Stimulated activated naive CD8-positive, alpha-beta T cell treated with anti-CD3 and anti-CD28 coated beads, Interleukin-15, amount 100 ng/mL, for 72 hours (primary cell): ENCODE measurements at regions not wholly inside any gene's neighbourhood (a gene's known extent, or its start where the extent isn't known, plus 50 kb on each side); places are given as distances from the start of the nearest gene placed in this dataset.

Experiments used
- ATAC-seq: fragments of 150-1000 bp; cut with Tn5 transposase; 2 replicates; pipeline ENCODE4 v1.10.0; 2021; ENCODE audit warnings: mild to moderate bottlenecking, moderate library complexity
- DNase-seq, 2 donors: peaks; one replicate each; pipeline ENCODE4 v3.0.0; 2021 to 2022
- H3K27ac Mint-ChIP-seq, 2 donors: one replicate each; pipeline ENCODE4 v1.8.0; 2022; ENCODE audit warnings: mild to moderate bottlenecking in 2 of 2, mixed read lengths in 2 of 2, moderate library complexity in 2 of 2
- H3K27me3 Mint-ChIP-seq: one replicate; pipeline ENCODE4 v1.8.0; 2022; ENCODE audit warnings: mixed read lengths
- H3K4me1 Mint-ChIP-seq: one replicate; pipeline ENCODE4 v1.8.0; 2022; ENCODE audit warnings: mild to moderate bottlenecking, mixed read lengths
- H3K4me3 Mint-ChIP-seq, 2 donors: one replicate each; pipeline ENCODE4 v1.8.0; 2022; ENCODE audit warnings: mild to moderate bottlenecking in 2 of 2, mixed read lengths in 2 of 2, moderate library complexity in 1 of 2
- H3K9me3 Mint-ChIP-seq, 2 donors: one replicate each; pipeline ENCODE4 v1.8.0; 2022; ENCODE audit warnings: mixed read lengths in 2 of 2

GRCh38 chr7:115522174-115522573 is 508.4 kb downstream of the TFEC start:
- Mint-ChIP-seq H3K9me3 (peaks cover 8 to 14% of the 10 kb centered on the region in 2 donors), H3K4me3 (no peak overlapping the region), H3K27me3 (no peaks in the 10 kb centered on the region), H3K4me1 (no peaks in the 10 kb centered on the region), H3K27ac (no peak overlapping the region)
- no peak for DNase-seq
- ATAC-seq = no peak

GRCh38 chr7:115516341-115516740 is 514.2 kb downstream of the TFEC start:
- peaks cover 0 to 6% of the 10 kb centered on the region in 2 donors for H3K9me3 Mint-ChIP-seq
- H3K4me3 Mint-ChIP-seq = no peak overlapping the region
- no peak for DNase-seq
- no peaks in the 10 kb centered on the region for H3K27me3 Mint-ChIP-seq
- no peak overlapping the region for H3K27ac Mint-ChIP-seq
- no peaks in the 10 kb centered on the region for H3K4me1 Mint-ChIP-seq
- ATAC-seq = no peak

- ATAC-seq (no peak), DNase-seq (no peak)
- H3K4me1 Mint-ChIP-seq = no peaks in the 10 kb centered on the region
- H3K9me3 Mint-ChIP-seq = no peaks in the 10 kb centered on the region
- H3K4me3 Mint-ChIP-seq = no peak overlapping the region
- no peak overlapping the region for H3K27ac Mint-ChIP-seq
- H3K27me3 Mint-ChIP-seq = no peaks in the 10 kb centered on the region
Observed at GRCh38 chr7:115511330-115511729, 519.2 kb downstream of the TFEC start.

- no peaks in the 10 kb centered on the region for H3K27me3 Mint-ChIP-seq
Observed at GRCh38 chr7:115505136-115505535, 525.4 kb downstream of the TFEC start.

GRCh38 chr7:115499956-115500355 is 530.6 kb downstream of the TFEC start:
- Mint-ChIP-seq H3K27ac (no peak overlapping the region), H3K4me1 (no peaks in the 10 kb centered on the region)
- no peak for ATAC-seq

More at GRCh38 chr7:115505136-115505535, 525.4 kb downstream of the TFEC start:
- no peak for ATAC-seq
- no peak overlapping the region for H3K27ac Mint-ChIP-seq
- DNase-seq = no peak
- H3K4me1 Mint-ChIP-seq = no peaks in the 10 kb centered on the region
- H3K4me3 Mint-ChIP-seq = no peak overlapping the region
- no peaks in the 10 kb centered on the region for H3K9me3 Mint-ChIP-seq

GRCh38 chr7:115496006-115496405 is 534.6 kb downstream of the TFEC start:
- no peak for DNase-seq
- no peak for ATAC-seq
- H3K4me1 Mint-ChIP-seq = no peaks in the 10 kb centered on the region
- no peaks in the 10 kb centered on the region for H3K9me3 Mint-ChIP-seq
- H3K4me3 Mint-ChIP-seq = no peak overlapping the region
- H3K27ac Mint-ChIP-seq = no peak overlapping the region
- no peaks in the 10 kb centered on the region for H3K27me3 Mint-ChIP-seq

More at GRCh38 chr7:115499956-115500355, 530.6 kb downstream of the TFEC start:
- no peaks in the 10 kb centered on the region for H3K9me3 Mint-ChIP-seq
- H3K4me3 Mint-ChIP-seq = no peak overlapping the region
- DNase-seq = no peak
- no peaks in the 10 kb centered on the region for H3K27me3 Mint-ChIP-seq

GRCh38 chr7:115494529-115495147 is 535.9 kb downstream of the TFEC start:
- no peaks in the 10 kb centered on the region for H3K4me1 Mint-ChIP-seq
- ATAC-seq (no peak), DNase-seq (no peak)

GRCh38 chr7:115493381-115493780 is 537.2 kb downstream of the TFEC start:
- ATAC-seq (no peak), DNase-seq (no peak)
- no peaks in the 10 kb centered on the region for H3K27me3 Mint-ChIP-seq
- no peak overlapping the region for H3K4me3 Mint-ChIP-seq
- no peaks in the 10 kb centered on the region for H3K4me1 Mint-ChIP-seq
- H3K9me3 Mint-ChIP-seq = no peaks in the 10 kb centered on the region
- no peak overlapping the region for H3K27ac Mint-ChIP-seq

More at GRCh38 chr7:115494529-115495147, 535.9 kb downstream of the TFEC start:
- Mint-ChIP-seq H3K27ac (no peak overlapping the region), H3K9me3 (no peaks in the 10 kb centered on the region), H3K27me3 (no peaks in the 10 kb centered on the region), H3K4me3 (no peak overlapping the region)

- Mint-ChIP-seq H3K27ac (no peak overlapping the region), H3K9me3 (no peaks in the 10 kb centered on the region), H3K4me1 (no peaks in the 10 kb centered on the region), H3K27me3 (no peaks in the 10 kb centered on the region), H3K4me3 (no peak overlapping the region)
- DNase-seq (no peak), ATAC-seq (no peak)
Observed at GRCh38 chr7:115491744-115492380, 538.7 kb downstream of the TFEC start.

- H3K27ac Mint-ChIP-seq = no peak overlapping the region
- no peaks in the 10 kb centered on the region for H3K9me3 Mint-ChIP-seq
- ATAC-seq (no peak), DNase-seq (no peak)
- no peak overlapping the region for H3K4me3 Mint-ChIP-seq
- peaks cover 10% of the 10 kb centered on the region for H3K4me1 Mint-ChIP-seq
- peaks cover 39% of the 10 kb centered on the region for H3K27me3 Mint-ChIP-seq
Observed at GRCh38 chr7:115479448-115479847, 551.1 kb downstream of the TFEC start.

GRCh38 chr7:115478426-115478825 is 552.1 kb downstream of the TFEC start:
- no peak for DNase-seq
- Mint-ChIP-seq H3K4me3 (no peak overlapping the region), H3K27me3 (peaks cover 43% of the 10 kb centered on the region), H3K9me3 (no peaks in the 10 kb centered on the region), H3K4me1 (peaks cover 10% of the 10 kb centered on the region), H3K27ac (no peak overlapping the region)
- ATAC-seq = no peak

- DNase-seq (no peak), ATAC-seq (peak; percentile 67)
- H3K27me3 Mint-ChIP-seq = peaks cover 47% of the 10 kb centered on the region
- no peak overlapping the region for H3K27ac Mint-ChIP-seq
- H3K4me3 Mint-ChIP-seq = peak overlapping the region; percentile 68 to 73
- peaks cover 10% of the 10 kb centered on the region for H3K4me1 Mint-ChIP-seq
- no peaks in the 10 kb centered on the region for H3K9me3 Mint-ChIP-seq
Observed at GRCh38 chr7:115477193-115477651, 553.3 kb downstream of the TFEC start.

GRCh38 chr7:115476671-115477181 is 553.8 kb downstream of the TFEC start:
- Mint-ChIP-seq H3K4me1 (peaks cover 10% of the 10 kb centered on the region), H3K9me3 (no peaks in the 10 kb centered on the region), H3K27ac (no peak overlapping the region), H3K27me3 (peaks cover 51% of the 10 kb centered on the region), H3K4me3 (peak overlapping the region; percentile 68 to 73)
- DNase-seq = no peak
- ATAC-seq = no peak

GRCh38 chr7:115475761-115476385 is 554.0 kb downstream of the MDFIC start:
- Mint-ChIP-seq H3K27ac (no peak overlapping the region), H3K9me3 (no peaks in the 10 kb centered on the region), H3K27me3 (peaks cover 51% of the 10 kb centered on the region), H3K4me1 (peaks cover 10% of the 10 kb centered on the region), H3K4me3 (no peak overlapping the region)
- no peak for DNase-seq
- ATAC-seq = peak; percentile 59

GRCh38 chr7:115475206-115475605 is 553.3 kb downstream of the MDFIC start:
- peaks cover 51% of the 10 kb centered on the region for H3K27me3 Mint-ChIP-seq

GRCh38 chr7:115474137-115474536 is 552.2 kb downstream of the MDFIC start:
- no peak for ATAC-seq

More at GRCh38 chr7:115475206-115475605, 553.3 kb downstream of the MDFIC start:
- DNase-seq = no peak
- no peak for ATAC-seq
- no peak overlapping the region for H3K4me3 Mint-ChIP-seq
- H3K27ac Mint-ChIP-seq = no peak overlapping the region
- H3K9me3 Mint-ChIP-seq = no peaks in the 10 kb centered on the region
- peaks cover 10% of the 10 kb centered on the region for H3K4me1 Mint-ChIP-seq

More at GRCh38 chr7:115474137-115474536, 552.2 kb downstream of the MDFIC start:
- peaks cover 43% of the 10 kb centered on the region for H3K27me3 Mint-ChIP-seq
- H3K9me3 Mint-ChIP-seq = no peaks in the 10 kb centered on the region
- H3K27ac Mint-ChIP-seq = no peak overlapping the region
- peaks cover 10% of the 10 kb centered on the region for H3K4me1 Mint-ChIP-seq
- DNase-seq = no peak
- no peak overlapping the region for H3K4me3 Mint-ChIP-seq
